ENCODE measurements at regions not wholly inside any gene's neighbourhood (a gene's known extent, or its start where the extent isn't known, plus 50 kb on each side); places are given as distances from the start of the nearest gene placed in this dataset.

GRCh38 chr6:126176282-126176681, 163.6 kb upstream of the CENPW start:
- Histone ChIP-seq H3K27me3 (no peaks in the 10 kb centered on the region), H3K4me3 (no peak overlapping the region), H3K9me3 (no peaks in the 10 kb centered on the region), H3K4me1 (peaks cover 0 to 1% (median 0%) of the 10 kb centered on the region in 4 donors), H3K36me3 (no peaks in the 10 kb centered on the region), H3K27ac (no peak overlapping the region)
- ATAC-seq (ENCODE audit: low FRiP score in 2 of 2) = no peak
- no peak for DNase-seq
- TF ChIP-seq EP300 (IDR thresholded peaks at IDR 0.05) (no peak), POLR2AphosphoS5 (IDR thresholded peaks at IDR 0.05) (no peak), CTCF (IDR thresholded peaks at IDR 0.05) (no peak), POLR2A (IDR thresholded peaks at IDR 0.05) (no peak)

- TF ChIP-seq EP300 (IDR thresholded peaks at IDR 0.05) = no peak
- TF ChIP-seq CTCF (IDR thresholded peaks at IDR 0.05) = no peak
- TF ChIP-seq POLR2A (IDR thresholded peaks at IDR 0.05) = no peak
- TF ChIP-seq POLR2AphosphoS5 (IDR thresholded peaks at IDR 0.05) = no peak
- no peaks in the 10 kb centered on the region for H3K27me3 ChIP-seq
- H3K27ac ChIP-seq = no peak overlapping the region
- H3K4me1 ChIP-seq = no peaks in the 10 kb centered on the region
- 80 to 90% methylated on average over 4 of the region's 4 CpGs for WGBS, 2 donors
- DNase-seq (no peak), ATAC-seq (ENCODE audit: low FRiP score in 2 of 2) (no peak)
- H3K4me3 ChIP-seq = no peak overlapping the region
- no peaks in the 10 kb centered on the region for H3K9me3 ChIP-seq
- H3K36me3 ChIP-seq = no peaks in the 10 kb centered on the region
These were observed 159.3 kb upstream of the CENPW start for GRCh38 chr6:126180585-126180984.

- DNase-seq = no peak
- Histone ChIP-seq H3K9me3 (no peaks in the 10 kb centered on the region), H3K27me3 (no peaks in the 10 kb centered on the region), H3K4me1 (no peaks in the 10 kb centered on the region), H3K36me3 (no peaks in the 10 kb centered on the region), H3K4me3 (no peak overlapping the region), H3K27ac (no peak overlapping the region)
- ATAC-seq (ENCODE audit: low FRiP score in 2 of 2) = no peak
- TF ChIP-seq POLR2A (IDR thresholded peaks at IDR 0.05) (no peak), EP300 (IDR thresholded peaks at IDR 0.05) (no peak), POLR2AphosphoS5 (IDR thresholded peaks at IDR 0.05) (no peak), CTCF (IDR thresholded peaks at IDR 0.05) (no peak)
These were observed 158.7 kb upstream of the CENPW start for GRCh38 chr6:126181173-126181741.

- H3K27ac ChIP-seq = no peak overlapping the region
- no peak overlapping the region for H3K4me3 ChIP-seq
- no peak for DNase-seq
- no peaks in the 10 kb centered on the region for H3K36me3 ChIP-seq
- no peaks in the 10 kb centered on the region for H3K27me3 ChIP-seq
- no peaks in the 10 kb centered on the region for H3K4me1 ChIP-seq
- 91 to 96% methylated on average over 3 of the region's 3 CpGs for WGBS, 2 donors
- TF ChIP-seq CTCF (IDR thresholded peaks at IDR 0.05) (no peak), EP300 (IDR thresholded peaks at IDR 0.05) (no peak), POLR2A (IDR thresholded peaks at IDR 0.05) (no peak)
- ATAC-seq (ENCODE audit: low FRiP score in 2 of 2) = no peak
- H3K9me3 ChIP-seq = no peaks in the 10 kb centered on the region
These were observed 158.0 kb upstream of the CENPW start for GRCh38 chr6:126181890-126182289.

GRCh38 chr6:126182650-126183311, 157.1 kb upstream of the CENPW start:
- WGBS, 2 donors = 68 to 70% methylated on average over 2 of the region's 2 CpGs
- Histone ChIP-seq H3K4me3 (no peak overlapping the region), H3K9me3 (no peaks in the 10 kb centered on the region), H3K27me3 (no peaks in the 10 kb centered on the region), H3K27ac (no peak overlapping the region), H3K4me1 (no peaks in the 10 kb centered on the region), H3K36me3 (no peaks in the 10 kb centered on the region)
- ATAC-seq (ENCODE audit: low FRiP score in 2 of 2) (no peak), DNase-seq (no peak)
- no peak for TF ChIP-seq CTCF (IDR thresholded peaks at IDR 0.05)
- no peak for TF ChIP-seq POLR2AphosphoS5 (IDR thresholded peaks at IDR 0.05)
- no peak for TF ChIP-seq POLR2A (IDR thresholded peaks at IDR 0.05)
- TF ChIP-seq EP300 (IDR thresholded peaks at IDR 0.05) = no peak
